Glutamatergic neuron (in vitro differentiated cells): ENCODE measurements at regions not wholly inside any gene's neighbourhood (a gene's known extent, or its start where the extent isn't known, plus 50 kb on each side); places are given as distances from the start of the nearest gene placed in this dataset.
A peak's percentile ranks its signal among the peaks of the same experiment; 100 is the strongest.
"Not testable (repeated sequence)": the region's sequence is repeated elsewhere in the genome, so short reads cannot be mapped to it uniquely, and the experiment has no call there.

ENCODE experiments used
- DNase-seq: peaks from one replicate; pipeline ENCODE4 v3.0.0; 2022
- H3K27ac Mint-ChIP-seq: one replicate; pipeline ENCODE4 v1.8.0; 2020; ENCODE audit warnings: mild to moderate bottlenecking, mixed read lengths, inconsistent platforms; ENCODE audit not compliant: unreplicated experiment
- H3K27me3 Mint-ChIP-seq: one replicate; pipeline ENCODE4 v1.8.0; 2020; ENCODE audit warnings: mild to moderate bottlenecking, moderate library complexity, mixed read lengths, inconsistent platforms; ENCODE audit not compliant: unreplicated experiment
- H3K36me3 Mint-ChIP-seq: one replicate; pipeline ENCODE4 v1.8.0; 2020; ENCODE audit warnings: mild to moderate bottlenecking, mixed read lengths, inconsistent platforms; ENCODE audit not compliant: unreplicated experiment
- H3K4me1 Mint-ChIP-seq: one replicate; pipeline ENCODE4 v1.8.0; 2020; ENCODE audit warnings: mild to moderate bottlenecking, low read depth, mixed read lengths, inconsistent platforms; ENCODE audit not compliant: unreplicated experiment
- H3K4me3 Mint-ChIP-seq: one replicate; pipeline ENCODE4 v1.8.0; 2020; ENCODE audit warnings: mild to moderate bottlenecking, mixed read lengths, inconsistent platforms; ENCODE audit not compliant: unreplicated experiment
- H3K9me3 Mint-ChIP-seq: one replicate; pipeline ENCODE4 v1.8.0; 2020; ENCODE audit warnings: mild to moderate bottlenecking, moderate library complexity, mixed read lengths, inconsistent platforms; ENCODE audit not compliant: unreplicated experiment

- not testable (repeated sequence) for H3K4me3 Mint-ChIP-seq, H3K9me3 Mint-ChIP-seq, H3K27ac Mint-ChIP-seq, H3K27me3 Mint-ChIP-seq, H3K36me3 Mint-ChIP-seq, DNase-seq
- H3K4me1 Mint-ChIP-seq: peaks cover 16% of the 10 kb centered on the region
Measured at GRCh38 chr15:44817797-44818196, 81.5 kb downstream of the TRIM69 start.

GRCh38 chr15:44819331-44819987 is 83.1 kb downstream of the TRIM69 start:
- DNase-seq, H3K36me3 Mint-ChIP-seq, H3K27me3 Mint-ChIP-seq, H3K9me3 Mint-ChIP-seq, H3K4me3 Mint-ChIP-seq: not testable (repeated sequence)
- Mint-ChIP-seq H3K4me1 (peaks cover 16% of the 10 kb centered on the region), H3K27ac (peak overlapping the region; percentile 28)

GRCh38 chr15:44820535-44820934 is 84.2 kb downstream of the TRIM69 start:
- DNase-seq, H3K36me3 Mint-ChIP-seq, H3K9me3 Mint-ChIP-seq, H3K27me3 Mint-ChIP-seq: not testable (repeated sequence)
- H3K4me3 Mint-ChIP-seq: peak overlapping the region; percentile 39
- peaks cover 16% of the 10 kb centered on the region for H3K4me1 Mint-ChIP-seq
- H3K27ac Mint-ChIP-seq: peak overlapping the region; percentile 92

- H3K9me3 Mint-ChIP-seq, DNase-seq, H3K27me3 Mint-ChIP-seq, H3K36me3 Mint-ChIP-seq: not testable (repeated sequence)
- Mint-ChIP-seq H3K4me3 (peak overlapping the region; percentile 39), H3K4me1 (peaks cover 16% of the 10 kb centered on the region), H3K27ac (peak overlapping the region; percentile 92)
Measured at GRCh38 chr15:44820967-44821366, 84.6 kb downstream of the TRIM69 start.

- H3K4me3 Mint-ChIP-seq, H3K27me3 Mint-ChIP-seq: not testable (repeated sequence)
Measured at GRCh38 chr15:44824277-44825145, 88.2 kb downstream of the TRIM69 start.

GRCh38 chr15:44826583-44826982 is 90.3 kb downstream of the TRIM69 start:
- H3K4me1 Mint-ChIP-seq, H3K9me3 Mint-ChIP-seq, H3K27ac Mint-ChIP-seq, H3K36me3 Mint-ChIP-seq, H3K4me3 Mint-ChIP-seq, DNase-seq, H3K27me3 Mint-ChIP-seq: not testable (repeated sequence)

More at GRCh38 chr15:44824277-44825145, 88.2 kb downstream of the TRIM69 start:
- H3K9me3 Mint-ChIP-seq, DNase-seq, H3K27ac Mint-ChIP-seq, H3K36me3 Mint-ChIP-seq: not testable (repeated sequence)
- H3K4me1 Mint-ChIP-seq: peaks cover 16% of the 10 kb centered on the region

GRCh38 chr15:44828229-44828914 is 92.0 kb downstream of the TRIM69 start:
- not testable (repeated sequence) for H3K4me3 Mint-ChIP-seq, DNase-seq, H3K9me3 Mint-ChIP-seq, H3K4me1 Mint-ChIP-seq, H3K27me3 Mint-ChIP-seq, H3K27ac Mint-ChIP-seq, H3K36me3 Mint-ChIP-seq

GRCh38 chr15:44829150-44829549 is 92.8 kb downstream of the TRIM69 start:
- H3K4me1 Mint-ChIP-seq, H3K27me3 Mint-ChIP-seq, H3K27ac Mint-ChIP-seq, H3K4me3 Mint-ChIP-seq, H3K9me3 Mint-ChIP-seq, H3K36me3 Mint-ChIP-seq, DNase-seq: not testable (repeated sequence)

- H3K27ac Mint-ChIP-seq, H3K36me3 Mint-ChIP-seq, H3K4me3 Mint-ChIP-seq, H3K4me1 Mint-ChIP-seq, H3K27me3 Mint-ChIP-seq, H3K9me3 Mint-ChIP-seq, DNase-seq: not testable (repeated sequence)
Measured at GRCh38 chr15:44830692-44831408, 94.5 kb downstream of the TRIM69 start.

GRCh38 chr15:44831409-44831741 is 95.0 kb downstream of the TRIM69 start:
- H3K27me3 Mint-ChIP-seq, H3K4me3 Mint-ChIP-seq, H3K4me1 Mint-ChIP-seq, H3K9me3 Mint-ChIP-seq, H3K27ac Mint-ChIP-seq, H3K36me3 Mint-ChIP-seq, DNase-seq: not testable (repeated sequence)

GRCh38 chr15:44832133-44832532 is 95.8 kb downstream of the TRIM69 start:
- H3K36me3 Mint-ChIP-seq, DNase-seq, H3K9me3 Mint-ChIP-seq, H3K27ac Mint-ChIP-seq, H3K4me1 Mint-ChIP-seq, H3K27me3 Mint-ChIP-seq, H3K4me3 Mint-ChIP-seq: not testable (repeated sequence)
